Activated CD4-positive, CD25-positive, alpha-beta regulatory T cell treated with anti-CD3 and anti-CD28 coated beads, Interleukin-2, amount 50 U/mL, for 24 hours (primary cell): ENCODE measurements at regions not wholly inside any gene's neighbourhood (a gene's known extent, or its start where the extent isn't known, plus 50 kb on each side); places are given as distances from the start of the nearest gene placed in this dataset.
"Not testable (repeated sequence)": the region's sequence is repeated elsewhere in the genome, so short reads cannot be mapped to it uniquely, and the experiment has no call there.

Experiments
- ATAC-seq, 2 donors: fragments of 150-1000 bp; cut with Tn5 transposase; one replicate each; pipeline ENCODE4 v1.10.0; 2021; ENCODE audit warnings: mild to moderate bottlenecking in 1 of 2, moderate library complexity in 1 of 2

DNA sequence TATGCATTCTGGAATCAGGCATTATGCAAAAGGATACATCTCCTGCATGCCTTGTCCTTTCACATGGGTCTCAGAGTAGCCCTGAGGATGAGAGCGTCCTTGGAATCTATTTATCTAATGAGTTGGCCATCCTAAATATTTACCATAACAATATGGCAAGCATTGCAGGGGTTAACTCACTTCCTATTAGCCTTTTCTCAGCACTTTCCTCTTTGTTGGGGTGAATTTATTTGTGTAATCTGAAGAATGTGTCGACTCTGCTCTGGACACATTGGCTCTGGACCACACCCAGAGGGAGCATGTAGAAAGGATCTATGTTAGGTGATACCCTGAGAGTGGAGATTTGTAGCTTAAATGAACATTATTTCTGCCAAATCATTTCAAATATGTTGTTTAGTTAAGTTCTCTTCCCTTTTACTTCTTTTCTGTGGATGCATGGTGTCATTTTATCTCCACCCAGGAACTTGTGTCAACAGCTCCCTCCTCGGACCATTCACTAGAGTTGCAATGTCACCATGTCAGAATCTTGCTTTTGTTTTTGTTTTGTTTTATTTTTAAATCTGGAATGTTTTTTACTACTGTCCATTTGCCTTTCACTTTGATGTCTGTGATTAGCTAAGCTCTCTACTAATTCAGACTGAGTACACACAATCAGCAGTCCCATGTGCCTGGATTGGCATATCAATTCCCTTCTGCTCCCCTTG, 757.0 kb upstream of the MMS22L start:
- ATAC-seq: no peak

- no peak for ATAC-seq
Measured at GRCh38 chr6:98041056-98041455, 758.0 kb upstream of the MMS22L start.

DNA sequence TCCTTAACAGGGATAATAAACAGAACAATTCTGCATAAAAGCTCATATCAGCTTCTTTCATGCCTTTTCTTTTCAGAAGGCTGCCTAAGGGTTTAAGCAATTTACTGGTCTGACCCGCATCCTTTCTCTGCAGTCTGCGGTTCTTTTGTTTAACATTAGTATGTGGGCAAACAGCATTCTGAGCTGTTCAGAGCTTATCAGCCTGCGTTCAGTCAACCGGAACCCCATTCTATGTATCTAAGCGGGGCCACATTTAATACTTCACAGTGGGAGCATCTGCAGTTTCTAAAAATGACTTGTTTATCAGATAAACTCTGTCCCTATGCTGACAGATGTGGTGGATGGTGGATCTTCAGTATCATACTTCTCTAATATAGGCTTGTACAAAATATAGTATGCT, 758.9 kb upstream of the MMS22L start:
- no peak for ATAC-seq

- ATAC-seq: no peak
Measured at GRCh38 chr6:98044151-98044561, 761.1 kb upstream of the MMS22L start.

GRCh38 chr6:98044791-98045470, 761.9 kb upstream of the MMS22L start:
- ATAC-seq: no peak

DNA sequence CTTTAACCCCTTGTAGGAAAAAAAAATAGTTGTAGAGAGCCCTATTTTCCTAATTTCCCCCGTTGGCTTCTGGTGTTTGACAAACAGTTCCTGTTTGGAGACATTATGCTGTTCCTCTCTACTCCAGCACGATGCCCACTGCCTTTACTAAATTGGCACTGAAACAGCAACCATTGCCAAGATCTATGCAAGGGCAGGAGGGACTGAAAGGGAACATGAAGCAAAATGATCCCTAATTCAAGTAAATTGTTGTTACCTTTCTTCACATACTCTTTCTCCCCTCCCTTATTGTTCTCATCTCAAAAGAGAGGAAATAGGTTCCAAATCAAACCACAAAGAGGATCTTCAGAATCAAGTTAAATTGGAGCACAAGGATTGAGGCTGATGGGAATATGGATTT, 764.1 kb upstream of the MMS22L start:
- ATAC-seq: no peak

- no peak for ATAC-seq
Measured at GRCh38 chr6:98047871-98048270, 764.9 kb upstream of the MMS22L start.

DNA sequence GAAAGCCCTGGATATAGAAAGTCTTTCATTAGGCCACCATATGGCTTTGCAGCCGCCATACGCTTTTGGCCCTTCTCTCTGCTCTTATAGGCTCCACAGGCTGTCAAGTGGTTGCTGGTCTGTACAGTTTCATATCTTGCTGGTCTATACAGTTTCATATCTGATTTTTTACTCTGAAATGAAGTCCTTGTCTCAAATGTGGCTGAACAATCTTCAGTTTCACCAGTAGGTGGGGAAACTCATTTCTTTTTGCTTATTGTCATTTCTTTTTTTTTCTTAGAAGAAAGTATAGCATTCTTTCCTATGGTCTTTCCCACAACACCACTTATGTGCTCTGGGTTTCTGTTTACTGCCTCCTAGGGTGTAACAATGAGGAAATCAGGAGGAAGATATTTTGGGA, 771.4 kb upstream of the MMS22L start:
- no peak for ATAC-seq

DNA sequence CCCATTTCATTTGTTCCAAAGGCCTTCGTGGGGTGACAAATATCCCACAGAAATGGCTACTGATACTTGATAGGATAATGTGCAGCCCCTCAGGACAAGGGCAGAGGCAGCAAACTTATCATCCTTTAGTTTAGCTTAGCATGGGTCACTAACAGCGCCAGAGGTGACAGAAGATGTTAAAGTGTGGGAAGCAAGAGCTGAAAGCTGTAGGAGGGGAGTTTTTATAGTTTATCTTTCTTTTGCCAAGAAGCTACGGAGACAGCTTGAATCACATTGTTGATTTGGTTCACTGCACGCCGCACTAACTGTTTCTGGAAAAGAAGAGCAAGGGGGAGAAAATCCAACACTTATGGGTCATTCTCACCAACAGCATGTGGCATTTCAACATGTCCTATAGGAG, 773.9 kb upstream of the MMS22L start:
- no peak for ATAC-seq

DNA sequence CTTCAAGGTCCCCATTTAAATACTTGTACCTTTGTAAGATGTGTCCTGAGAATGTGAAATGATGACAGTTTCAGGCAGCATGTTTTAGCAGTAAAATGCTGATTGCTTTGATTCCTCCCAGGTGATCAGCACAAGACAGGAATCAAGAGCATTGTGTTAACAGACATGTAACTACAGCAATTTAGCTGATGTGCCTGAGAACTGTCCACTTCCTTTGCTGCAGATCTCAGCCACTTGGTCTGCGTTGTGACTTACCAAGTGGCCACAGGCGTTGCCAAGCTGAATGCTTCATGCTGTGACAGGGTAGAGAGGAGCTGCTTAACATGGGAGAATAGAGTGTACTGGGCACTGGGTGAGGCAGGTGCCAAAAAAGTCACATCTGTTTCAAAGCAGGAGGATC, 767.0 kb upstream of the POU3F2 start:
- ATAC-seq: no peak

- ATAC-seq: not testable (repeated sequence)
Measured at GRCh38 chr6:98088537-98088936, 745.8 kb upstream of the POU3F2 start.

DNA sequence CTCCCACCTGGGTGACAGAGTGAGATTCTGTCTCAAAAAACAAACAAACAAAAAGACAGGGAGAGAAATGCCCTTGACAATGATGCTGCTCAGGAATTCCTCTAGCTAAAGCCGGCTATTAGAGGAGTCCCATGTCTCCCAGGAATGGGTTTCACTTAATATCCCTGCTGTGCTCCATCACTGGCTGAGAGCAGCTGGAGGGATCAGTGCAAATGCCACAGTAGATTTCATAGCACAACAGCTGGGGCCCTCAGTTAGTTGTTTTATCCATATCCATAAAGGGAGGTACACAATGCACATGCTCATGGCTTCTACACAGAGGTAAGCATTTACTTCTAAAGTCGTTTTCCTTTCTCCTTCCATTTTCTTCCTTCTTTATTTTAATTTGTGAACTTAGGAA, 742.0 kb upstream of the POU3F2 start:
- ATAC-seq: no peak

DNA sequence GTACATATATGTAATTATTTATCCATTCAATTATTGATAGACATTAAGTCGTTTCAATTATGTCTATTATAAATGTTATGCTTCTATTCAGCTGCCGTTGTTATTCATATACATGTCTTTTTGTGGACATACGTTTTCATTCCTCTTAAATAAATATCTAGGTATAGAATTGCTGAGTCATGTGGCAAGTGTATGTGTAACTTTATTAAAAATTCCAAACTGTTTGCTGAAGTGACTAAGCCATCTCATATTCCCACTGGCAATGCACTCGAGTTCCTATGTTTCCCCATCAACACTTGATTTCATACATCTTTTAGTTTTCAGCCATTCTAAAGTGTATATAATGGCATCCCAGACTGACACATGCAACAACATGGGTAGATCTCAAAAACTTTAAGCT, 739.7 kb upstream of the POU3F2 start:
- ATAC-seq: no peak

GRCh38 chr6:98107801-98108200, 726.6 kb upstream of the POU3F2 start:
- ATAC-seq: no peak

- ATAC-seq: no peak
Measured at GRCh38 chr6:98116455-98116854, 717.9 kb upstream of the POU3F2 start.

GRCh38 chr6:98117068-98117467, 717.3 kb upstream of the POU3F2 start:
- no peak for ATAC-seq

- ATAC-seq: no peak
Measured at GRCh38 chr6:98118397-98119045, 715.9 kb upstream of the POU3F2 start.

DNA sequence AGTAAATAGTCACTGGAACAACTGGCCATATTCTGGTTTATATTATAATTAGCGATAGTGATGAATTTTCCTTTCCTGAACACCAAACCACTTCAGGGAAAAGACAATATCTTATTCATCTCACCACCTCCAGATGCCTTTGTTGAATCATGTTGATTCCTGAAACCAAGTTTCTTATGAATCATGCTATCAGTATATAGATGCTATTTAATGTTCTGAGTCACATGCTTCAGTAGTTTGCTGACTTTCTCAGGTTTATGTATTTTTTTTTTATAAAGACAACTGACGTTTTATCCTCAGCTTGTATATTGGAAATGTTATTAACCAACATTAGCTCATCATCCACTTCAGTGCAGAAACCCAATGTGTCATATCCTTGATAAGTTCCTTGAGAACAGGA, 710.2 kb upstream of the POU3F2 start:
- ATAC-seq: no peak

DNA sequence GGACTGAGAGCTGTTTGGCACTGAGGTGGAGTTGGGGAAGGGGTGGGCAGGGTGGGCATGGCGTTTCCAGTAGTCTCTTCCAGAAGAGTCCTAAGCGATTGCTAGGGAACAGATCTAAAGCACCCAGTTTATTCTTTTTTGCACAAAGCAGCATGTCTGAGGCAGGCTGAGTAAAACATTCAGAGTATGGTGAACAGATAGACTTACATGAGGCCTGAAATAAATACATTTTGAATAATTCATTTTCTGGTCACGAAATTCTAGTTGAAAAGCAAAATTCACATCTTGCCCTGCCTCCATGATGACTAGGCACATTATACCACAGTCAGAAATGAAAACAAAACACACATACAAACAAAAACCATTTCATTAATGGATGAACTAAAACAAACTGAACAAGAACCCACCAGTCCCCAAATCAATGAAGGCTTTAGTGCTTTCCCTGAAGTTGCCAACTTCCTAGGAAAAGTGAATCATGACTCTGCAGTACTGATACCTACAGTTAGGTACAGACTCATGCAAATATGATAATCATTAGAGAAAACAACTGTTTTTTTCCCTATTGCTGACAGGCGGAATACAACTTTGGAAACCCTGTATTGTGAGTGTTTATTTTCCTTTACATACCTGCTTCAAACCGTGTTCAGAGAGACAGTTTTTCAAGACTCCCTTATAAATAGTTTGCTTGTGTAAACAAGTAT, 702.9 kb upstream of the POU3F2 start:
- ATAC-seq: no peak

DNA sequence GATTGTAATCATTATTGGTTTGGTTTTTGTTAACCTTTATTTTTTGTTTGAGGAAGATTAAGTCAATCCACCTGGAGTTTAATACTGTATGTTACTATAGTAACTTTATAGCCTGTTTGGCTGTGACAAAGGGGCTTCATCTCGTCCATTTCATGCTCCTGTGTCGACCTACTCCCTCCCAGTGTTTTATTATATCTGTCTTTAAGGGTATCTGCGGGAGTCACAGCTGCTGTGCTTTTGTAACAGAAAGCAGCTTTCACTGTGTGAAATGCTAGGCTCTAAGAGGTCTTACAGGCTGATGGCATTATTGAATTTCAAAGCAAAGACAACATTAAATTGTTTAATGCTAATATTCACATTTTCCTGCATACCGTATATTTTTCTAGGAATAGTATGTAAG, 698.0 kb upstream of the POU3F2 start:
- no peak for ATAC-seq

DNA sequence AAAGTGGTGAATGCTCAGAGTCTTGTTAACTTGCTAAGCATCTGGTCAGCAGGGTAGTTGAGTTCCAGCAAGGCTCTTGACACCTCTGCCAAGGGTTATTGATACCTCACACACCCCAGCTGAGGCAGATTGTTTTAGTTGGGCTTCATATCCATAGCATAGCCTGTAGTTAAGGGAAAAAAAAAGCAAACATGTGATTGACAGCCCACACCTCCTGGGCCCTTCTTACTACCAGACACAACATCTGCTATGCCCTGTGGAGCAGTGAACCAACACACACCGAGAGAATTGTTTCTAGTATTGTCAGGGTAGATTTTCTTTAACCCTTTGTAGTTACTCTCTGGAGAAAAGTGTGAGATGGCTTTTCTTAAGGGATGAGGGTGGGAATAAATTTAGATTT, 697.0 kb upstream of the POU3F2 start:
- ATAC-seq: no peak

DNA sequence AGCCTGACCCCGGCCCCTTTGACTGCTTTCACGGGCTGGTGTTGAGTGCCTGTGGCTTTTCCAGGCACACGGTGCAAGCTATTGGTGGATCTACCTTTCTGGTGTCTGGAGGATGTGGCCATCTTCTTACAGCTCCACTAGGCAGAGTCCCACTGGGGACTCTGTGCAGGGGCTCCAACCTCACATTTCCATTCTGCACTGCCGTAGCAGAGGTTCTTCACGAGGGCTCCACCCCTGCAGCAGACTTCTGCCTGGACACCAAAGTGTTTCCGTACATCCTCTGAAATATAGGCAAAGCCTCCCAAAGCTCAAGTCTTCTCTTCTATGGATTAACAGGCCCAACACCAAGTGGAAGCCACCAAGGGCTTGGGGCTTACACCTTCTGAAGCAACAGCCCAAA, 691.5 kb upstream of the POU3F2 start:
- ATAC-seq: no peak

DNA sequence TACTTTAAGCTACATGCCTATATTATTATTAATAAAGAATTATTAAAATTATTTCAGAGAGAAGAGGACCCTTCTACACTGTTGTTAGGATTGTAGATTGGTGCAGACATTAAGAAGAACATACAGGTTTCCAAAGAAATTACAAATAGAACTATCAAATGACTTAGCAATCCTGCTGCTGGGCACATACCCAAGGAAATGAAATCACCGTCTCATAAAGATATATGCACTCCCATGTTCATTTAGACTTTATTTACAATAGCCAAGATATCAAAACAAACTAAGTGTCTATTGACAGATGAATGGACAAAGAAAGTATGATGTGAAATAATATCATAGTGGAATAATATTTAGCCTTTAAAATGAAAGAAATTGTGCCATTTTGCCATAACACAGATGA, 687.7 kb upstream of the POU3F2 start:
- no peak for ATAC-seq

DNA sequence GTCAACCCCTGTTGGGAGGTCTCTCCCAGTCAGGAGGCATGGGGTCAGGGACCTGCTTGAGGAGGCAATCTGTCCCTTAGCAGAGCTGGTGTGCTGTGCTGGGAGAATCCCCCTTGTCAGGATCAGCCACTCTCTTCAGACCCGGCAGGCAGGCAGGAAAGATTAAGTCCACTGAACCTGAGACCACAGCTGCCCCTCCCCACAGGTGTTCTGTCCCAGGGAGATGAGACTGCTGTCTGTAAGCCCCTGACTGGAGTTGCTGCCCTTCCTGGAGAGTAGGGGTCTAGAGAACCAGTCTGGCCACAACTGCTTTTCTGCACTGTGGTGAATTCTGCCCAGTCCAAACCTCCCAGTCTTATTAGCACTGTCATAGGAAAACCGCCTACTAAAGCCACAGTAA, 677.8 kb upstream of the POU3F2 start:
- no peak for ATAC-seq
